DMS 273 treated with DMSO at 0.1 percent for 48 hours (cell line): ENCODE measurements at regions not wholly inside any gene's neighbourhood (a gene's known extent, or its start where the extent isn't known, plus 50 kb on each side); places are given as distances from the start of the nearest gene placed in this dataset.
A peak's percentile ranks its signal among the peaks of the same experiment; 100 is the strongest.

ENCODE experiments used
- DNase-seq: peaks from one replicate; lab custom pipeline; 2025; lab: John Stamatoyannopoulos, UW

DNA sequence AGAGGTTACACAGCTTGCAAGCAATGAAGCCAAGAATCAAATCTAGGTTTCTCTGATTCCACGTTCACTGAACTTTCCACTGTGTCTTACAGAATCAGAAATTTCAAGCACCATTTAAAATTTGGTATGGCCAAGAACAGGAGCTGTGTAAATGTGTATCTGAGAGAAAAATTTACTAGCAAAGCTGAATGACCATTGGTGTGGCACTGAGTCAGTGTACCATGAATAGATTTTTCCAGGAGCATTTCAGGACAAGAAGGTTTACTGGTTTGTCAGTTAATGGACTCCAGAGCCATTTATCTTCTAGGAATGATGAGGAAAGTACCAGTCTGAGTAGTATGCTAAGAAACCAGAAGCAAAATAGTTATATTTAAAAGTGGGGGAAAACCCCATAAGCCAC is 269.4 kb upstream of the FAT3 start:
- no peak for DNase-seq

GRCh38 chr11:91952056-91952455 is 272.6 kb upstream of the FAT3 start:
- no peak for DNase-seq

DNA sequence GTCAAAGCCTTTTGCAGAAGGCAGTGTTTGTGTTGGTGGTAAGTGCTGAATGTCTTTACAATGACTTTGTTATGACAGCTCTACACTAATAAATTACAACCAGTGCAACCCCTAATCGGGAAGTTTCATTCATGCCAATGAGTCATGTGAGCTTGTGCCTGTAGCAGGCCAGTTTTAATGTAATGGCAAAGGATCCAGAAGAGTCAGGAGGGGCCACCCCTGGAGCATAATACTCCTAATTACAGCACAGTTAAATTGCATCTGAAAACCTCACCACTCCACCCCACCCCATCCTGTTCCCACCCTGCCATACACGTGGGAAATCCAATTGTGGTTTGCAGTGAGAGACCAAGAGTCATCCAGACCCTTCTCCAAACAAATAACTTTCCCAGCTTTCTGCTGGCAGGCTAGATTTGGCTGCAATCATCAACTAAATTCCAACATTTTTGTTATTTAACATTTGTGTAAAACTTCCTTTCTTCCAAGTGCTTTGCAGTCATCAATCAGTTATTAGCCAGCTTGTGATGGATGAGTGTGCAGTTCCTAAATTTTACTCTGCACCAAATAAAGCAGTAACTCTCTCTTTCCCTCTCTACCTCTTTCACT is 277.3 kb upstream of the FAT3 start:
- DNase-seq, result peak; percentile 51

DNA sequence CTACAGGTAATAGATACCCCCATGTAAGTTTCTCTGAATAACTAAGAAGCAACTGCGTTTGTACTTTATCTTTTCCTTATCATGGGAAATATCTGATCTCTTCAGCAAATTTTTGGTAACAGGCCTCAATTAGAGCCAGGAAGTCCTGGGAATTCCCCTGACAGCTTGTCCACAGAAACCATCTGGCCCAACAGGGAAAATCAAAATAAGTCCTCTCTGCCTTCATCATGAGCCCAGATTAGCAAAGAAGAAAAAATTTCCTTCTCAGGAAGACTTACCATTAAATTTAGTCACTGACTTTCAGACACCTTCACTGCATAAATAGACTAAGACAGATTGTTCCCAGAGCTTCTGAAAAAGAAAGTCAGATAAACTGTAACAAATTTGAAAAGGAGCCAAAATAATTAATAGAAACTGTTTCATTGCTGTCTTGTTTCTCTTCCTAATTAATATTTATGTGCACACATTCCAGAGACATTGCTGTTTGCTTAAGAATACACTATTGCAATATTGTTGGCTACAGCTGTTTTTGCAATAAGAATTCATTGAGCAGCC is 278.1 kb upstream of the FAT3 start:
- DNase-seq, result peak; percentile 64

DNA sequence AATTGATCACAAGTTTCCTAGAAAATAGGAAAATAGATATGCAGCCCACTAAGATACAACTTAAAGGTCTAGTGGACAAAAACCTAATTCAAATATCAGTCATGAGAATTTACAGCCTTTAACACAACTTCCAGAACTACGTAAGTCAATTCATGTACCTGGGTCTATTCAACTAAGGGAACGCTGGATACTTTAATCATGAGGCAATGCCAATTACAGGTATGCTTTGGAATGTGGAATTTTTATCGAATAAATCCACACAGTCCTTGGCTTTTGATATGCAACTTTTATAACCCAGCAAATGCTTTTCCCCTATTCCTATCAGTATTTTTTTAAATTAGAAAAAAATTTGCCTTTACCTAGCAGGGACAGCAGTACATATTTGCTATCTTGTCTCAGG is 289.5 kb upstream of the FAT3 start:
- DNase-seq, result no peak

- DNase-seq, result no peak
These were observed 292.3 kb upstream of the FAT3 start for GRCh38 chr11:91932151-91932821.

DNA sequence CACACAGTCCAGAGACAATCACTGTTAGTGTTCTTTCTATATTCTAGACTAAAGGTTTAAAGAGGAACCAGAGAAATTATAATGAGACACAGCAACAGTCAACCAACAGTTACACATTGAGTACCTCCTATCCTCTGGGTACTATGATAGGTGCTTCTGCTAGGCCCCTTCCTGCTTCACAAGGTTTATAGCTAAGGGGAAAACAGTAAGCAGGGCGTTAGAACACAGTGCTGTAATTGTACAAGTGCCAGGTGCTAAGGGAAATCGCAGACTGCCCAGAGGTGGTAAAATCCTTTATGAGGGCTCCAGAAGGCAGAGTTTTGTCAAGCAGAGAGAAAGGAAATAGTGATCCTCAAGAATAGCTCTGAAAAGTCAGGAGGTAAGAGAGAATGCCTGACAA is 297.2 kb upstream of the FAT3 start:
- DNase-seq, result no peak

DNA sequence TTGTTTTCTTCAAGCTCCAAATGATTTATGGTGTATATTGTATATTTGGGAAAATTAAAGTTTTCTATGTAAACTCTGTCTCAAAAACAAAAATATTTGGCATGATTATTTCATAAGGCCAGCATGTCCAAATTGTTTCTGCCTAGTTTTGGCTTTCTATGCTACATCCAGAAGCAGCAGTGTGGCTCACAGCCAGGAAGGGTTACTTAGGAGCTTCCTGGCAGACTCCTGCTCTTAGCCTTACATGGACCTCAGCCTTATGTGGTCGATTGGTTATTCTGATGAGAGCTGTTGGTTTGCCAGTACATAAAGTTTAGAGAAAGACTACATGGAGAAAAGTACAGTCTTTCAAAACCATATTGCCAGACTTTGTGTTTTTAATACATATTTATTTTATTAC is 297.7 kb upstream of the FAT3 start:
- no peak for DNase-seq

GRCh38 chr11:91922846-91923245 is 301.8 kb upstream of the FAT3 start:
- no peak for DNase-seq

DNA sequence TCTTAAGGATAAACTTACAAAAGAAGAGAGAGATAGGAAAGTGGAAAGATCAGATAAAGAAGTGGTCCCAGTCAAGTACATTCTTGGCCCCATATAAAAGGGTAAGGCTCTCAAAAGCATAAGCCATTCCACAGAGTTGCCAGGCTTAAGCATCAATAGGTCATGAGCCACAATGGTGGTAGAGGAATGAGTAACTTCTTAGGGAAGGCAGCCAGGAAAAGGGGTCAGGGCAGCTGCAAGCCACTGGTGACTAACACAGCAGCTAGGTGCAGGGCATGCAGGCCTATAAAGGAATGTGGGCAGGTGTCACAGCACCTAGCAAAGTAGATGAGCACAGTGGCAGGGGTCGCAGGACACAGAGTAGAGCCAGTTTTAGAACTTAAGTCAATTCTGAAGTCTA is 302.6 kb upstream of the FAT3 start:
- DNase-seq, result no peak

- no peak for DNase-seq
These were observed 311.2 kb upstream of the FAT3 start for GRCh38 chr11:91913407-91913806.

- DNase-seq, result no peak
These were observed 312.3 kb upstream of the FAT3 start for GRCh38 chr11:91912322-91912721.

DNA sequence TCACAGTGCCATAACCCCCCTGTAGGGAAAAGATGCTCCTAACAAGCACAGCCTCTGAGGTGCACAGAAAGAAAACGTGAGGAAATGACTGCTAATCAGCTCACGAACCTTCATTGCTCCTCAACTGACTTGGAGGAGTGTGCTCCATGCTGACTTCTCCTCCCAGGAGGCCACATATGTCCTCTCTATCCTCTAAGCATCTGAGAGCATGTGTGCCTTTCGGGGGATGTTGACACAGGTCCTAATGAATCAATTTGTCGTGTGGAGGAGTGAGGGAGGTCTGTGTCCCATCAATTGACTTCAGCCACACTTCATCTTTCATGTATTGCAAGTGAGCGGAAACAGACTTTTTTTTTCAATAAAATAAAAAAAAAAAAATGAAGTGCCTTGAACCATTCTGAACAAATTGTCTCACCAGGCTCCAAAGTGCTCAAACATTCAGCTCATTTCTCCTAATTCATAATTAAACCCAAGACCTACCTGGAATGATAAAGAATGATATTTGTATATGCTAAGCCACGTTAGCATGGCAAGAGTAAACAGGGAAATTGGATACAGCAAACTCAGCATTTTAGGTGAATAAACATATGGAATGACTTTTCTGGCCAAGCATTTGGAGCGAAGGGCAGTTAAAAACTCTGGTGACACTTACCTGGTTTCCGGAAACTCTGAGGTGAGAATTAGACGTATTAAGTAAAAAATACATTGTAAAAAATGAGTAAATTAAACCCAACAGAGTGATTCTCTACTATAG is 317.6 kb upstream of the FAT3 start:
- no peak for DNase-seq

DNA sequence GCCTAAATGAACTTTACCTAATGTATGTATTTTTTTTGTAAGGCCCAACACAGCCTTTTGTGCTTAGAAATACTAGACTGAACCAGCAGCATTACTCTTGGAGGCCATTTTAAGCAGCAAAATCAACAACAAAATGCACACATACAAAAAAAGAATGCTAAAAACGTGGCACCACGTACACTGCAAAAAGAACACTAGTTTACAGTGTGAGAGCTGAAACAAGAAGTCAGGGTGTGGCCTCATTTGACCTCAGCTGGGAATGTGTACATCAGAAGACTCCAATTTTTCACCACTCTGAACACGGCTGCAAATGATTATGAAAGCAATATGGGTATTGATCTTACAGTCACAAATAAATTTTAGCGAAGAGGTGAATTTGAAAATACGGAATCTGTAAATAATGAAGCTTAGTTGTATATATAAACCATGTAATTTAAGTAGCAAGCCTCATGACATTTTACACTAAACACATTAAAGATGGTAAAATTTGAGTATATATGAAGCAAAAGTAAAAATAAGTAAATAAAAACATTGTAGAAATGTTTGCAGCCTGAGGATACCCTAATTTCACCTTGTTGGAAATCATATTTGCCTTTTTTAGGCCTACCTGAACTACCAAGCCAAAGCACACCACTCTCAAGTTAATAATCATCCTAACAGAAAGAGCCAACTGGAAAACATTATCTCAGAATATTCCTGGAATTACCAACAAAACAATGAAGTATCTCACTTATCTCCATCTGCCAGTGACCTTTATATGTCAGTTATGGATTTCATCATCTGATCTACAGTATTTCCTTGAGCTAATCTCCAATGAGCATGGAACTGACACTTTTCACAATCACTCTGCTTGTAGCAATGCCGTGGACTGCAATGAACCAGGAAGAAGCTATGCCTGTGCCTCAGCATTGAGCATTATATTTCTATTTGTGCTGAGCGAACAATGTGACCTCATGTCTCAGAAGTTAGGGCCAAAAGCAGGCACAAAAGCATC is 319.5 kb upstream of the FAT3 start:
- no peak for DNase-seq

- no peak for DNase-seq
These were observed 322.3 kb upstream of the FAT3 start for GRCh38 chr11:91902312-91902711.

- DNase-seq, result no peak
These were observed 344.0 kb upstream of the FAT3 start for GRCh38 chr11:91880660-91881059.

- DNase-seq, result no peak
These were observed 347.9 kb upstream of the FAT3 start for GRCh38 chr11:91876746-91877145.

- no peak for DNase-seq
These were observed 352.4 kb upstream of the FAT3 start for GRCh38 chr11:91872243-91872642.

DNA sequence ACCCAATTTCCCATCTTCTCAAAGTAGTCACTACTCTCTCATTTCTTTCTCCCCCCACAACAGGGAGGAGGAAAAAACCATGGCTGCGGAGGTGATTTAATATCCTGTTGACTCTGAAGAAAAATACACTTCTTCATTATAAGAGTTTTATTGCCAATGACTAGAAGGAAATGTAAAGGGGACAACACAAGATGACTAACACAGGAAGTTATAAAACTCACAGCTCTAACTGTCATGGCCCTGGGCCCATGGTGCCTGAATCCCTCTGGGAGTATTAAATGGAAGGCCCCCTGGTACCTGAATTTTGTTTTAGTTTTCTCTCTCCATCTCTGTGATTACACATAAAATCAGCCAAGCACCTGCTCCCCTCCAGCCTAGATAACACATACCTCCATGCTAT is 352.8 kb upstream of the FAT3 start:
- DNase-seq, result no peak

GRCh38 chr11:91871048-91871447 is 353.6 kb upstream of the FAT3 start:
- DNase-seq, result no peak

DNA sequence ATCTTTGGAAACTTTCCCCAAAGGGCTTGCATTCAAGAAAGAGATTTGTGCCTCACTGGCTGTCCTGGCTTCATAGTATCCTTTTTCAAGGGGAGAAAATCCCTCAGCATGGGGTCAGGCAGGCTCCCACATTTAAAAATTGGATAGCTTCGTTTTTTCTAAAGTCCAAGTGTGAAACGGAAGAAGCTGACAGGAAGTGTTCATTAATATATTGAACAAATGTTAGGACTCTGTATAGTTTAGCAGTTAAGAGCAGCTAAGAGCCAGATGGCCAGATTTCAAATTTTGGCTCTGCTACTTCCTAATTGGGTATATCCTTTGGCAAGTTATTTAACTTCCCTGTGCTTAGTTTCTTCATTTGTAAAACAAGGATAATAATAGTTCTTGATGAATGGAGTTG is 354.9 kb upstream of the FAT3 start:
- DNase-seq, result no peak

DNA sequence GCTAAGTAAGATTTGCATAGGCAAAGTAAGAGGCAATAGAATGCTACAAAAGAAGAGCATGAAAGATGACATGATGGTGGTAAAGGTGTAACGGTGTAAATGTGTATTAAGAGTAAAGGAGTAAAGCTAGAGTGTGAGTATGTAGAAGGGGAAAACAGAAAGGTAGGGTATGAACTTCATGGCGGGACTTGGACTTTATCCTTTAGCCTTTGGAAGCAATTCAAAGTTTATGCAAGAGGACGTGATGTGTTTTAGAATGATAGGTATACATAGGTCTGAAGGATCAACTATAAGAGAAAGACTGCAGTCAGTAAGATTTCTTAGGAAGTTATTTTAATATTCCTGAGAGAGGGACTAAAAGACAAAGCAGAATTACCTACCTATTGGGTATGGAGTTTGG is 358.0 kb upstream of the FAT3 start:
- DNase-seq, result no peak
